B cell (primary cell): ENCODE measurements at regions not wholly inside any gene's neighbourhood (a gene's known extent, or its start where the extent isn't known, plus 50 kb on each side); places are given as distances from the start of the nearest gene placed in this dataset.

Experiments
- ATAC-seq: fragments of 200-7000 bp; cut with Tn5 transposase; one replicate; pipeline ENCODE4 v1.10.0; 2021; ENCODE audit warnings: low read depth, mild to moderate bottlenecking, moderate number of reproducible peaks, moderate library complexity
- CTCF ChIA-PET: fragments of 350-600 bp; sonication (Branson Sonifier 250); formaldehyde crosslinking; loops from one replicate; lab custom pipeline; 2021; ENCODE audit warnings: antibody characterized with exemption, inconsistent platforms; lab: Charles Lee
- POLR2A ChIA-PET: fragments of 350-600 bp; sonication (Branson Sonifier 250); formaldehyde crosslinking; loops from one replicate; lab custom pipeline; 2021; ENCODE audit warnings: antibody characterized with exemption; lab: Charles Lee
- DNase-seq: peaks from one replicate; pipeline ENCODE4 v3.0.0; 2013
- H2AFZ ChIP-seq: 2 replicates; pipeline ENCODE4 v1.6.1; 2012; ENCODE audit warnings: mild to moderate bottlenecking, low read depth, low read length; ENCODE audit not compliant: insufficient read depth, poor library complexity, severe bottlenecking
- H3K27ac ChIP-seq, 2 donors: 1 replicate in 1 of 2; 2 replicates in 1 of 2; pipeline ENCODE4 v1.5.1; 2012 to 2013; ENCODE audit warnings: low read length in 2 of 2, mild to moderate bottlenecking in 2 of 2, moderate library complexity in 1 of 2
- H3K27me3 ChIP-seq, 4 experiments: fragments of 200-600 bp in 1 of 4; sonication (generic) in 1 of 4; replicated peaks in 1 of 4; 1 replicate in 2 of 4; 2 replicates in 2 of 4; pipeline versions ENCODE4 v1.6.1 to v1.7.0; 2013 to 2016; ENCODE audit warnings: low read length in 3 of 4, mild to moderate bottlenecking in 2 of 4, mixed read lengths in 1 of 4, moderate library complexity in 1 of 4; ENCODE audit not compliant: insufficient read depth in 4 of 4, control insufficient read depth in 3 of 4; ENCODE audit errors: control extremely low read depth in 1 of 4
- H3K36me3 ChIP-seq, 2 experiments: replicated peaks in 1 of 2; 1 replicate in 1 of 2; 2 replicates in 1 of 2; pipeline versions ENCODE4 v1.6.1 to v1.7.1; 2013; ENCODE audit warnings: low read length in 1 of 2; ENCODE audit not compliant: insufficient read depth in 2 of 2, control insufficient read depth in 1 of 2; ENCODE audit errors: control extremely low read depth in 1 of 2, extremely low read depth in 1 of 2
- H3K4me1 ChIP-seq, 2 donors: fragments of 200-600 bp in 1 of 2; sonication (generic) in 1 of 2; 1 replicate in 1 of 2; 2 replicates in 1 of 2; pipeline versions ENCODE4 v1.5.1 to v1.6.1; 2013 to 2017; ENCODE audit warnings: low read length in 2 of 2; ENCODE audit not compliant: control insufficient read depth in 2 of 2, insufficient read depth in 2 of 2
- H3K4me2 ChIP-seq: replicated peaks from 2 replicates; pipeline ENCODE3; 2012; ENCODE audit warnings: mild to moderate bottlenecking, low read depth, low read length; ENCODE audit not compliant: poor library complexity, severe bottlenecking
- H3K4me3 ChIP-seq, 5 experiments: fragments of 200-600 bp in 1 of 5; sonication (generic) in 1 of 5; 1 replicate in 3 of 5; 2 replicates in 2 of 5; pipeline versions ENCODE4 v1.5.1 to v1.7.0; 2011 to 2016; ENCODE audit warnings: low read length in 4 of 5, mild to moderate bottlenecking in 4 of 5, low read depth in 2 of 5, control low read depth in 1 of 5, moderate library complexity in 1 of 5; ENCODE audit not compliant: insufficient read depth in 1 of 5; ENCODE audit errors: control extremely low read depth in 1 of 5, extremely low read depth in 1 of 5
- H3K79me2 ChIP-seq: fragments of 200-600 bp; sonication (generic); one replicate; pipeline ENCODE4 v1.6.0; 2016; ENCODE audit warnings: low read length; ENCODE audit not compliant: control insufficient read depth, insufficient read depth
- H3K9ac ChIP-seq: fragments of 200-600 bp; sonication (generic); 2 replicates; pipeline ENCODE4 v1.6.1; 2017; ENCODE audit warnings: mild to moderate bottlenecking, low read length, moderate library complexity
- H3K9me3 ChIP-seq, 3 donors: one replicate each; pipeline versions ENCODE4 v1.6.1 to v1.7.1; 2013; ENCODE audit warnings: low read length in 2 of 3; ENCODE audit not compliant: control insufficient read depth in 2 of 3, insufficient read depth in 1 of 3; ENCODE audit errors: control extremely low read depth in 1 of 3
- H4K20me1 ChIP-seq: 2 replicates; pipeline ENCODE4 v1.6.0; 2012; ENCODE audit warnings: mild to moderate bottlenecking, low read length; ENCODE audit not compliant: insufficient read depth, control insufficient read depth, poor library complexity, severe bottlenecking
- H3K27ac Mint-ChIP-seq: one replicate; pipeline ENCODE4 v1.8.0; 2021; ENCODE audit warnings: mixed read lengths
- H3K27me3 Mint-ChIP-seq: one replicate; pipeline ENCODE4 v1.8.0; 2021; ENCODE audit warnings: mixed read lengths
- H3K4me1 Mint-ChIP-seq: one replicate; pipeline ENCODE4 v1.8.0; 2021; ENCODE audit warnings: mixed read lengths
- H3K4me3 Mint-ChIP-seq: one replicate; pipeline ENCODE4 v1.8.0; 2021; ENCODE audit warnings: mixed read lengths
- H3K9me3 Mint-ChIP-seq: one replicate; pipeline ENCODE4 v1.8.0; 2022; ENCODE audit warnings: mixed read lengths; ENCODE audit not compliant: insufficient read depth
- EZH2 ChIP-seq: IDR thresholded peaks from 2 replicates; pipeline ENCODE4 v1.6.1; 2012; ENCODE audit warnings: borderline replicate concordance, low read depth, mild to moderate bottlenecking, moderate library complexity, low read length; ENCODE audit not compliant: insufficient read depth, poor library complexity, severe bottlenecking
- WGBS: methylation state at CpG from one replicate; pipeline ENCODE4 v1.1.5; 2013; ENCODE audit warnings: missing lambda C conversion rate; ENCODE audit not compliant: insufficient coverage; 5-methylcytosine and 5-hydroxymethylcytosine counted together
- intact Hi-C: fragments of 100-400 bp; cut with micrococcal nuclease; formaldehyde crosslinking; loops from one replicate; pipeline ENCODE4 v1.10.0; 2022
- TF ChIP-seq, protein P1 (sequence below): fragments of 200-600 bp; IDR thresholded peaks from one replicate; pipeline ENCODE4 v1.8.0; 2022; ENCODE audit warnings: antibody characterized with exemption, mild to moderate bottlenecking

DNA sequence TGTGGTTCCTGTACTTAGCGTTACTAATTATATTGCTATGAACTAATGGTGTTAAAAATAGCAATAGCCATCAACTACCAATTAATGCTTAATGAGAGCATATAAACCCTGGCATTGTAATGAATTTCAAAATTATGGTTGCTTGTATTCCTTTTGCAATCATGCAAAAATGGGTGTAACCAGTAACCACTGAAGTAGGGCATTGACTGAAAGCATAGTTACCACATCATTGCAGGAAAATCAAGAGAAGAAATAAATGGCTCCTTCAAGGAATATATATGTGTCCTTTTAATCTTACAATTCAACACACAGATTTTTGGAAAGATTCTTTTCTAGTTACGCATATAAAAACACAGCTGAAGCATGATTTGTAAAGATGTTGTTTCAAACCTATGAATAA, 328.3 kb upstream of the AGTR1 start:
- CTCF ChIA-PET, result no interaction called here
- H3K4me1 Mint-ChIP-seq, result no peaks in the 10 kb centered on the region
- Histone ChIP-seq H3K9ac (no peak overlapping the region), H4K20me1 (no peaks in the 10 kb centered on the region), H3K79me2 (no peaks in the 10 kb centered on the region), H3K9me3 (no peaks in the 10 kb centered on the region), H2AFZ (no peak overlapping the region), H3K27me3 (no peaks in the 10 kb centered on the region), H3K27ac (no peak overlapping the region), H3K4me3 (no peak overlapping the region), H3K4me2 (no peak overlapping the region), H3K36me3 (no peaks in the 10 kb centered on the region), H3K4me1 (no peaks in the 10 kb centered on the region)
- ATAC-seq, result no peak
- no peak overlapping the region for H3K27ac Mint-ChIP-seq
- TF ChIP-seq, protein P1, sequence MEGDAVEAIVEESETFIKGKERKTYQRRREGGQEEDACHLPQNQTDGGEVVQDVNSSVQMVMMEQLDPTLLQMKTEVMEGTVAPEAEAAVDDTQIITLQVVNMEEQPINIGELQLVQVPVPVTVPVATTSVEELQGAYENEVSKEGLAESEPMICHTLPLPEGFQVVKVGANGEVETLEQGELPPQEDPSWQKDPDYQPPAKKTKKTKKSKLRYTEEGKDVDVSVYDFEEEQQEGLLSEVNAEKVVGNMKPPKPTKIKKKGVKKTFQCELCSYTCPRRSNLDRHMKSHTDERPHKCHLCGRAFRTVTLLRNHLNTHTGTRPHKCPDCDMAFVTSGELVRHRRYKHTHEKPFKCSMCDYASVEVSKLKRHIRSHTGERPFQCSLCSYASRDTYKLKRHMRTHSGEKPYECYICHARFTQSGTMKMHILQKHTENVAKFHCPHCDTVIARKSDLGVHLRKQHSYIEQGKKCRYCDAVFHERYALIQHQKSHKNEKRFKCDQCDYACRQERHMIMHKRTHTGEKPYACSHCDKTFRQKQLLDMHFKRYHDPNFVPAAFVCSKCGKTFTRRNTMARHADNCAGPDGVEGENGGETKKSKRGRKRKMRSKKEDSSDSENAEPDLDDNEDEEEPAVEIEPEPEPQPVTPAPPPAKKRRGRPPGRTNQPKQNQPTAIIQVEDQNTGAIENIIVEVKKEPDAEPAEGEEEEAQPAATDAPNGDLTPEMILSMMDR, result no peak
- TF ChIP-seq EZH2, result no peak
- H3K27me3 Mint-ChIP-seq, result no peaks in the 10 kb centered on the region
- intact Hi-C loops, result no loop called here
- DNase-seq, result no peak
- no CpG with 5 or more reads among the region's 2 CpGs for WGBS
- POLR2A ChIA-PET, result no interaction called here
- H3K9me3 Mint-ChIP-seq, result no peaks in the 10 kb centered on the region
- H3K4me3 Mint-ChIP-seq, result no peak overlapping the region

DNA sequence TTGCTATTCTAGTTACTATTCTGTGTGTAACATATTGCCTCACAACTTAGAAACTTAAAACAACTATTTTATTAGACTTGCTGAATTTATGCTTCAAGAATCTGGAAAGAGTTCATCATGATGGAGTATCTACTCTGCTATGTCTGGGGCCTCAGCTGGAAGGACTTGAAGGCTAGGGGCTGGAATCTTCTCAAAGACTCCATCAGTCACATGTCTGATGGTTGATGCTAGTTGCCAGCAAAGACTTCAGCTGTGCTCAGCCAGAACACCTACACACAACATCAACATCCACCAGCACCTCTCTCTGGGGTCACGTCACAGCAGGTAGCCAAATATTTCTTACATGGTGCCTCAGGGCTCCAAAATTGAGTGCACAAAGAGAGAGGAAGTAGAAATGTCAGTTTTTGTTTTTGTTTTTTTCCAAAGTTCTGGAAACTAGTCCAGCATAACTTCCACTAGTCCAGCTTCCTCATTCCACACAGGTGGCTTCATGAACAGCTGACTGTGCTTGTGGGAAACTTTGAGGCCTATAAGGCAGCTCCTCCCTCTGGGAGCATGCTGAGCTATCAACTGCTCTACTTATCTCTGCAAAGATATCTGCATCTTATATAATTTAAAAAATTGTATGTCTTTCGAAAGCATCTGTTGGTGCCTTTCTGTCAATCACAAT, 325.4 kb upstream of the AGTR1 start:
- no peaks in the 10 kb centered on the region for H4K20me1 ChIP-seq
- H2AFZ ChIP-seq, result no peak overlapping the region
- H3K9ac ChIP-seq, result no peak overlapping the region
- intact Hi-C loops, result no loop called here
- DNase-seq (no peak), ATAC-seq (no peak)
- H3K4me2 ChIP-seq, result no peak overlapping the region
- CTCF ChIA-PET, result no interaction called here
- H3K27me3 ChIP-seq, result no peaks in the 10 kb centered on the region
- no CpG with 5 or more reads among the region's 2 CpGs for WGBS
- H3K4me3 ChIP-seq, result no peak overlapping the region
- H3K27me3 Mint-ChIP-seq, result no peaks in the 10 kb centered on the region
- H3K4me1 ChIP-seq, result no peaks in the 10 kb centered on the region
- no peaks in the 10 kb centered on the region for H3K79me2 ChIP-seq
- H3K4me3 Mint-ChIP-seq, result no peak overlapping the region
- H3K36me3 ChIP-seq, result no peaks in the 10 kb centered on the region
- no peaks in the 10 kb centered on the region for H3K9me3 ChIP-seq
- H3K4me1 Mint-ChIP-seq, result no peaks in the 10 kb centered on the region
- no peak overlapping the region for H3K27ac ChIP-seq
- POLR2A ChIA-PET, result no interaction called here
- no peak for TF ChIP-seq EZH2
- TF ChIP-seq, protein P1, result no peak
- no peaks in the 10 kb centered on the region for H3K9me3 Mint-ChIP-seq
- H3K27ac Mint-ChIP-seq, result no peak overlapping the region
